Endodermal cell (in vitro differentiated cells): ENCODE measurements at regions not wholly inside any gene's neighbourhood (a gene's known extent, or its start where the extent isn't known, plus 50 kb on each side); places are given as distances from the start of the nearest gene placed in this dataset.

Experiments
- DNase-seq: peaks from one replicate; pipeline ENCODE4 v3.0.0-alpha.2; 2017
- H3K27ac ChIP-seq: 2 replicates; pipeline ENCODE4 v1.5.1; 2013; ENCODE audit warnings: mild to moderate bottlenecking, low read depth, low read length, moderate library complexity
- H3K27me3 ChIP-seq: 2 replicates; pipeline ENCODE4 v1.6.1; 2013; ENCODE audit warnings: mild to moderate bottlenecking, low read length, moderate library complexity; ENCODE audit not compliant: insufficient read depth, control insufficient read depth, poor library complexity, severe bottlenecking
- H3K36me3 ChIP-seq: 2 replicates; pipeline ENCODE4 v1.7.0; 2013; ENCODE audit warnings: mild to moderate bottlenecking, low read length, moderate library complexity; ENCODE audit not compliant: control insufficient read depth, insufficient read depth
- H3K4me1 ChIP-seq: one replicate; pipeline ENCODE4 v1.7.0; 2013; ENCODE audit warnings: low read length; ENCODE audit not compliant: control insufficient read depth, insufficient read depth
- H3K4me3 ChIP-seq: 2 replicates; pipeline ENCODE4 v1.5.1; 2013; ENCODE audit warnings: mild to moderate bottlenecking, low read length, moderate library complexity
- H3K9ac ChIP-seq: 2 replicates; pipeline ENCODE4 v1.6.1; 2013; ENCODE audit warnings: mild to moderate bottlenecking, low read length, moderate library complexity; ENCODE audit not compliant: poor library complexity, severe bottlenecking; ENCODE audit errors: extremely low read depth
- H3K9me3 ChIP-seq: 2 replicates; pipeline ENCODE4 v1.6.1; 2013; ENCODE audit warnings: mild to moderate bottlenecking, low read length, moderate library complexity; ENCODE audit not compliant: control insufficient read depth
- H3K27ac Mint-ChIP-seq: 2 replicates; pipeline ENCODE4 v1.8.0; 2020; ENCODE audit warnings: mixed read lengths
- H3K27me3 Mint-ChIP-seq: 2 replicates; pipeline ENCODE4 v1.8.0; 2021; ENCODE audit warnings: mild to moderate bottlenecking, mixed read lengths; ENCODE audit not compliant: insufficient read depth
- H3K36me3 Mint-ChIP-seq: 2 replicates; pipeline ENCODE4 v1.8.0; 2020; ENCODE audit warnings: low read depth, mixed read lengths
- H3K4me1 Mint-ChIP-seq: 2 replicates; pipeline ENCODE4 v1.8.0; 2020; ENCODE audit warnings: mixed read lengths
- H3K4me3 Mint-ChIP-seq: 2 replicates; pipeline ENCODE4 v1.8.0; 2020; ENCODE audit warnings: mild to moderate bottlenecking, moderate library complexity, mixed read lengths
- H3K9me3 Mint-ChIP-seq: 2 replicates; pipeline ENCODE4 v1.8.0; 2020; ENCODE audit warnings: mild to moderate bottlenecking, mixed read lengths
- CTCF ChIP-seq: fragments of 200-600 bp; sonication (generic); conservative IDR thresholded peaks from 2 replicates; pipeline ENCODE4 v1.5.0; 2021; ENCODE audit warnings: antibody characterized with exemption, mild to moderate bottlenecking
- WGBS, 2 experiments: methylation state at CpG; one replicate each; pipeline versions ENCODE4 v1.1.5 to v1.1.7; 2013; ENCODE audit warnings: missing lambda C conversion rate in 2 of 2, mixed read lengths in 1 of 2; ENCODE audit not compliant: insufficient coverage in 1 of 2, insufficient read length in 1 of 2; 5-methylcytosine and 5-hydroxymethylcytosine counted together

- Mint-ChIP-seq H3K4me1 (no peaks in the 10 kb centered on the region), H3K27me3 (no peaks in the 10 kb centered on the region), H3K4me3 (no peak overlapping the region), H3K9me3 (no peaks in the 10 kb centered on the region), H3K27ac (no peak overlapping the region), H3K36me3 (no peaks in the 10 kb centered on the region)
- Histone ChIP-seq H3K4me3 (no peak overlapping the region), H3K27me3 (no peaks in the 10 kb centered on the region), H3K4me1 (no peaks in the 10 kb centered on the region), H3K9me3 (no peaks in the 10 kb centered on the region), H3K36me3 (no peaks in the 10 kb centered on the region), H3K27ac (no peak overlapping the region), H3K9ac (no peak overlapping the region)
- 72 to 86% methylated on average over 2 to 3 of the region's 3 CpGs for WGBS, 2 experiments
- no peak for DNase-seq
- TF ChIP-seq CTCF, result no peak
These were observed 365.7 kb downstream of the RPS29 start for GRCh38 chr14:49220492-49220891.

GRCh38 chr14:49218436-49219092 lies 367.6 kb downstream of the RPS29 start:
- no peaks in the 10 kb centered on the region for H3K9me3 ChIP-seq
- no peak for DNase-seq
- H3K27me3 ChIP-seq, result no peaks in the 10 kb centered on the region
- H3K36me3 Mint-ChIP-seq, result no peaks in the 10 kb centered on the region
- TF ChIP-seq CTCF, result no peak
- WGBS, 2 experiments, result 90 to 96% methylated on average over 4 to 5 of the region's 5 CpGs
- no peak overlapping the region for H3K27ac ChIP-seq
- no peak overlapping the region for H3K27ac Mint-ChIP-seq
- H3K4me1 Mint-ChIP-seq, result no peaks in the 10 kb centered on the region
- H3K4me3 Mint-ChIP-seq, result no peak overlapping the region
- no peaks in the 10 kb centered on the region for H3K9me3 Mint-ChIP-seq
- no peak overlapping the region for H3K4me3 ChIP-seq
- H3K27me3 Mint-ChIP-seq, result no peaks in the 10 kb centered on the region
- H3K9ac ChIP-seq, result no peak overlapping the region
- H3K4me1 ChIP-seq, result no peaks in the 10 kb centered on the region
- H3K36me3 ChIP-seq, result no peaks in the 10 kb centered on the region

- no peaks in the 10 kb centered on the region for H3K27me3 Mint-ChIP-seq
- H3K9me3 ChIP-seq, result no peaks in the 10 kb centered on the region
These were observed 373.5 kb downstream of the RPS29 start for GRCh38 chr14:49212721-49213120.

More at GRCh38 chr14:49212721-49213120, 373.5 kb downstream of the RPS29 start:
- H3K9ac ChIP-seq, result no peak overlapping the region
- H3K27me3 ChIP-seq, result no peaks in the 10 kb centered on the region
- H3K27ac Mint-ChIP-seq, result no peak overlapping the region
- no peak for DNase-seq
- no peaks in the 10 kb centered on the region for H3K9me3 Mint-ChIP-seq
- H3K4me1 Mint-ChIP-seq, result no peaks in the 10 kb centered on the region
- WGBS, 2 experiments, result 63 to 92% methylated on average over 1 to 4 of the region's 4 CpGs
- H3K4me3 Mint-ChIP-seq, result no peak overlapping the region
- H3K27ac ChIP-seq, result no peak overlapping the region
- no peaks in the 10 kb centered on the region for H3K36me3 Mint-ChIP-seq
- no peak overlapping the region for H3K4me3 ChIP-seq
- no peaks in the 10 kb centered on the region for H3K36me3 ChIP-seq
- no peak for TF ChIP-seq CTCF
- no peaks in the 10 kb centered on the region for H3K4me1 ChIP-seq
